H1 (cell line): ENCODE measurements at regions not wholly inside any gene's neighbourhood (a gene's known extent, or its start where the extent isn't known, plus 50 kb on each side); places are given as distances from the start of the nearest gene placed in this dataset.

ENCODE experiments used
- BRCA1 ChIP-seq: IDR thresholded peaks from 2 replicates; pipeline ENCODE4 v1.6.1; 2012; ENCODE audit warnings: low read depth, low read length, improper control_type of control experiment
- CEBPB ChIP-seq: IDR thresholded peaks from 2 replicates; pipeline ENCODE4 v1.6.1; 2012; ENCODE audit warnings: low read depth, low read length
- EZH2 ChIP-seq: fragments of 200-600 bp; sonication (generic); IDR thresholded peaks from 2 replicates; pipeline ENCODE4 v1.7.1; 2012; ENCODE audit warnings: low read depth, mild to moderate bottlenecking, moderate library complexity, low read length, inconsistent platforms; ENCODE audit not compliant: severe bottlenecking
- RNF2 ChIP-seq: fragments of 200-900, 300-1000 bp; sonication (generic); IDR thresholded peaks from 2 replicates; pipeline ENCODE4 v1.7.1; 2016; ENCODE audit warnings: borderline replicate concordance, low read depth, mild to moderate bottlenecking, antibody characterized with exemption, low read length; ENCODE audit not compliant: poor library complexity, severe bottlenecking; ENCODE audit errors: missing control alignments
- SRF ChIP-seq: IDR thresholded peaks from 2 replicates; pipeline ENCODE4 v1.6.1; 2011; ENCODE audit warnings: mild to moderate bottlenecking, low read depth, low read length, moderate library complexity
- TF ChIP-seq, protein P1 (sequence below): fragments of 300-600 bp; sonication (generic); IDR thresholded peaks from 2 replicates; pipeline ENCODE4 v1.7.1; 2012; ENCODE audit warnings: low read length, moderate library complexity, mild to moderate bottlenecking, inconsistent platforms; ENCODE audit not compliant: insufficient replicate concordance
- TF ChIP-seq, protein P2 (sequence below): IDR thresholded peaks from 2 replicates; pipeline ENCODE4 v1.6.1; 2012; ENCODE audit warnings: inconsistent platforms
- TF ChIP-seq, protein P3 (sequence below), 3 experiments: IDR thresholded peaks; 1 replicate in 2 of 3; 2 replicates in 1 of 3; pipeline versions ENCODE4 v1.5.1 to v1.6.1; 2011; ENCODE audit warnings: low read length in 3 of 3, mild to moderate bottlenecking in 3 of 3, inconsistent platforms in 2 of 3, low read depth in 1 of 3, moderate library complexity in 1 of 3; ENCODE audit not compliant: insufficient read depth in 1 of 3; ENCODE audit errors: control extremely low read depth in 1 of 3

DNA sequence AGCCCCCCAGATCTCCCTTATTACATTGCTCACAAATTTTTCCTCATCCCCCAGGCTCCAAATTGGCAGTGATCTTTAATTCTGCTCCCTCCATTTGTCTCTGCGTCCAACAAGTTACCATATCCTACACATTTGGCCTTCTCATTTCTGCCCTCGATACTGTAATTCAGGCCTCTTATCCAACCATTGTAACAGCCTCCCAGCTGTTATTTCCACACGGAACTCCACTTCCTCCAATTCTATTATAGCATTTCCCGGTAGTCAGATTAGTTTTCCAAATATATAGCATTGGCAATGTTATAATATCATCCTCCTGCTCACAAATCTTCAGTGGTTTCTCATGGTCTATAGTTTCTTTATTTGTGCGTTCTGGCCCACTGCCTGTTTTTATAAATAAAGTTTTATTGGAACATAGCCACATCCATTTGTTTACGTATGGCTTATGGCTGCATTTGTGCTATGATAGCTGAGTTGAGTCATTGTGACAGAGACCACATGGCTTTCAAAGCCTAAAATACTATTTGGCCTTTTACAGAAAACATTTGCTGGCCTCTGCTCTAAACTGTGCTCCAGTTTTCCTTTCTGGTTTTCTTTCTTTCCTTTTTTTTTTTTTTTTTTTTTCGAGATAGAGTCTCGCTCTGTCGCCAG lies 126.5 kb upstream of the ZNF438 start (continued):
- TF ChIP-seq, protein P1, sequence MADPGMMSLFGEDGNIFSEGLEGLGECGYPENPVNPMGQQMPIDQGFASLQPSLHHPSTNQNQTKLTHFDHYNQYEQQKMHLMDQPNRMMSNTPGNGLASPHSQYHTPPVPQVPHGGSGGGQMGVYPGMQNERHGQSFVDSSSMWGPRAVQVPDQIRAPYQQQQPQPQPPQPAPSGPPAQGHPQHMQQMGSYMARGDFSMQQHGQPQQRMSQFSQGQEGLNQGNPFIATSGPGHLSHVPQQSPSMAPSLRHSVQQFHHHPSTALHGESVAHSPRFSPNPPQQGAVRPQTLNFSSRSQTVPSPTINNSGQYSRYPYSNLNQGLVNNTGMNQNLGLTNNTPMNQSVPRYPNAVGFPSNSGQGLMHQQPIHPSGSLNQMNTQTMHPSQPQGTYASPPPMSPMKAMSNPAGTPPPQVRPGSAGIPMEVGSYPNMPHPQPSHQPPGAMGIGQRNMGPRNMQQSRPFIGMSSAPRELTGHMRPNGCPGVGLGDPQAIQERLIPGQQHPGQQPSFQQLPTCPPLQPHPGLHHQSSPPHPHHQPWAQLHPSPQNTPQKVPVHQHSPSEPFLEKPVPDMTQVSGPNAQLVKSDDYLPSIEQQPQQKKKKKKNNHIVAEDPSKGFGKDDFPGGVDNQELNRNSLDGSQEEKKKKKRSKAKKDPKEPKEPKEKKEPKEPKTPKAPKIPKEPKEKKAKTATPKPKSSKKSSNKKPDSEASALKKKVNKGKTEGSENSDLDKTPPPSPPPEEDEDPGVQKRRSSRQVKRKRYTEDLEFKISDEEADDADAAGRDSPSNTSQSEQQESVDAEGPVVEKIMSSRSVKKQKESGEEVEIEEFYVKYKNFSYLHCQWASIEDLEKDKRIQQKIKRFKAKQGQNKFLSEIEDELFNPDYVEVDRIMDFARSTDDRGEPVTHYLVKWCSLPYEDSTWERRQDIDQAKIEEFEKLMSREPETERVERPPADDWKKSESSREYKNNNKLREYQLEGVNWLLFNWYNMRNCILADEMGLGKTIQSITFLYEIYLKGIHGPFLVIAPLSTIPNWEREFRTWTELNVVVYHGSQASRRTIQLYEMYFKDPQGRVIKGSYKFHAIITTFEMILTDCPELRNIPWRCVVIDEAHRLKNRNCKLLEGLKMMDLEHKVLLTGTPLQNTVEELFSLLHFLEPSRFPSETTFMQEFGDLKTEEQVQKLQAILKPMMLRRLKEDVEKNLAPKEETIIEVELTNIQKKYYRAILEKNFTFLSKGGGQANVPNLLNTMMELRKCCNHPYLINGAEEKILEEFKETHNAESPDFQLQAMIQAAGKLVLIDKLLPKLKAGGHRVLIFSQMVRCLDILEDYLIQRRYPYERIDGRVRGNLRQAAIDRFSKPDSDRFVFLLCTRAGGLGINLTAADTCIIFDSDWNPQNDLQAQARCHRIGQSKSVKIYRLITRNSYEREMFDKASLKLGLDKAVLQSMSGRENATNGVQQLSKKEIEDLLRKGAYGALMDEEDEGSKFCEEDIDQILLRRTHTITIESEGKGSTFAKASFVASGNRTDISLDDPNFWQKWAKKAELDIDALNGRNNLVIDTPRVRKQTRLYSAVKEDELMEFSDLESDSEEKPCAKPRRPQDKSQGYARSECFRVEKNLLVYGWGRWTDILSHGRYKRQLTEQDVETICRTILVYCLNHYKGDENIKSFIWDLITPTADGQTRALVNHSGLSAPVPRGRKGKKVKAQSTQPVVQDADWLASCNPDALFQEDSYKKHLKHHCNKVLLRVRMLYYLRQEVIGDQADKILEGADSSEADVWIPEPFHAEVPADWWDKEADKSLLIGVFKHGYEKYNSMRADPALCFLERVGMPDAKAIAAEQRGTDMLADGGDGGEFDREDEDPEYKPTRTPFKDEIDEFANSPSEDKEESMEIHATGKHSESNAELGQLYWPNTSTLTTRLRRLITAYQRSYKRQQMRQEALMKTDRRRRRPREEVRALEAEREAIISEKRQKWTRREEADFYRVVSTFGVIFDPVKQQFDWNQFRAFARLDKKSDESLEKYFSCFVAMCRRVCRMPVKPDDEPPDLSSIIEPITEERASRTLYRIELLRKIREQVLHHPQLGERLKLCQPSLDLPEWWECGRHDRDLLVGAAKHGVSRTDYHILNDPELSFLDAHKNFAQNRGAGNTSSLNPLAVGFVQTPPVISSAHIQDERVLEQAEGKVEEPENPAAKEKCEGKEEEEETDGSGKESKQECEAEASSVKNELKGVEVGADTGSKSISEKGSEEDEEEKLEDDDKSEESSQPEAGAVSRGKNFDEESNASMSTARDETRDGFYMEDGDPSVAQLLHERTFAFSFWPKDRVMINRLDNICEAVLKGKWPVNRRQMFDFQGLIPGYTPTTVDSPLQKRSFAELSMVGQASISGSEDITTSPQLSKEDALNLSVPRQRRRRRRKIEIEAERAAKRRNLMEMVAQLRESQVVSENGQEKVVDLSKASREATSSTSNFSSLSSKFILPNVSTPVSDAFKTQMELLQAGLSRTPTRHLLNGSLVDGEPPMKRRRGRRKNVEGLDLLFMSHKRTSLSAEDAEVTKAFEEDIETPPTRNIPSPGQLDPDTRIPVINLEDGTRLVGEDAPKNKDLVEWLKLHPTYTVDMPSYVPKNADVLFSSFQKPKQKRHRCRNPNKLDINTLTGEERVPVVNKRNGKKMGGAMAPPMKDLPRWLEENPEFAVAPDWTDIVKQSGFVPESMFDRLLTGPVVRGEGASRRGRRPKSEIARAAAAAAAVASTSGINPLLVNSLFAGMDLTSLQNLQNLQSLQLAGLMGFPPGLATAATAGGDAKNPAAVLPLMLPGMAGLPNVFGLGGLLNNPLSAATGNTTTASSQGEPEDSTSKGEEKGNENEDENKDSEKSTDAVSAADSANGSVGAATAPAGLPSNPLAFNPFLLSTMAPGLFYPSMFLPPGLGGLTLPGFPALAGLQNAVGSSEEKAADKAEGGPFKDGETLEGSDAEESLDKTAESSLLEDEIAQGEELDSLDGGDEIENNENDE, result no peak
- TF ChIP-seq, protein P2, sequence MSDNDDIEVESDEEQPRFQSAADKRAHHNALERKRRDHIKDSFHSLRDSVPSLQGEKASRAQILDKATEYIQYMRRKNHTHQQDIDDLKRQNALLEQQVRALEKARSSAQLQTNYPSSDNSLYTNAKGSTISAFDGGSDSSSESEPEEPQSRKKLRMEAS, result no peak
- no peak for TF ChIP-seq CEBPB
- TF ChIP-seq RNF2, result no peak
- TF ChIP-seq SRF, result no peak
- TF ChIP-seq EZH2, result no peak
- TF ChIP-seq BRCA1, result no peak
- TF ChIP-seq, protein P3, sequence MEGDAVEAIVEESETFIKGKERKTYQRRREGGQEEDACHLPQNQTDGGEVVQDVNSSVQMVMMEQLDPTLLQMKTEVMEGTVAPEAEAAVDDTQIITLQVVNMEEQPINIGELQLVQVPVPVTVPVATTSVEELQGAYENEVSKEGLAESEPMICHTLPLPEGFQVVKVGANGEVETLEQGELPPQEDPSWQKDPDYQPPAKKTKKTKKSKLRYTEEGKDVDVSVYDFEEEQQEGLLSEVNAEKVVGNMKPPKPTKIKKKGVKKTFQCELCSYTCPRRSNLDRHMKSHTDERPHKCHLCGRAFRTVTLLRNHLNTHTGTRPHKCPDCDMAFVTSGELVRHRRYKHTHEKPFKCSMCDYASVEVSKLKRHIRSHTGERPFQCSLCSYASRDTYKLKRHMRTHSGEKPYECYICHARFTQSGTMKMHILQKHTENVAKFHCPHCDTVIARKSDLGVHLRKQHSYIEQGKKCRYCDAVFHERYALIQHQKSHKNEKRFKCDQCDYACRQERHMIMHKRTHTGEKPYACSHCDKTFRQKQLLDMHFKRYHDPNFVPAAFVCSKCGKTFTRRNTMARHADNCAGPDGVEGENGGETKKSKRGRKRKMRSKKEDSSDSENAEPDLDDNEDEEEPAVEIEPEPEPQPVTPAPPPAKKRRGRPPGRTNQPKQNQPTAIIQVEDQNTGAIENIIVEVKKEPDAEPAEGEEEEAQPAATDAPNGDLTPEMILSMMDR (IDR thresholded peaks at IDR 0.05; ENCODE audit: control extremely low read depth in 1 of 3, insufficient read depth in 1 of 3, low read depth in 1 of 3, low read length in 3 of 3), result no peak
